Mesendoderm (in vitro differentiated cells): ENCODE measurements at regions not wholly inside any gene's neighbourhood (a gene's known extent, or its start where the extent isn't known, plus 50 kb on each side); places are given as distances from the start of the nearest gene placed in this dataset.

ENCODE experiments used
- DNase-seq: peaks from one replicate; pipeline ENCODE4 v3.0.0; 2013
- H2AK5ac ChIP-seq: 2 replicates; pipeline ENCODE4 v1.6.1; 2013; ENCODE audit warnings: low read length, inconsistent platforms
- H2BK120ac ChIP-seq: 2 replicates; pipeline ENCODE4 v1.6.1; 2013; ENCODE audit warnings: low read depth, mild to moderate bottlenecking, low read length, moderate library complexity, mixed read lengths
- H2BK15ac ChIP-seq: replicated peaks from 2 replicates; pipeline ENCODE4 v1.6.1; 2013; ENCODE audit warnings: low read depth, mild to moderate bottlenecking, moderate library complexity
- H2BK5ac ChIP-seq: 2 replicates; pipeline ENCODE4 v1.6.1; 2013; ENCODE audit warnings: low read length, inconsistent platforms
- H3K18ac ChIP-seq: 2 replicates; pipeline ENCODE4 v1.6.1; 2013; ENCODE audit warnings: mild to moderate bottlenecking, low read length, mixed read lengths
- H3K23ac ChIP-seq: one replicate; pipeline ENCODE4 v1.6.1; 2013; ENCODE audit warnings: low read length
- H3K27ac ChIP-seq: 2 replicates; pipeline ENCODE4 v1.5.1; 2013; ENCODE audit warnings: low read depth, mild to moderate bottlenecking, inconsistent platforms, low read length, moderate library complexity
- H3K27me3 ChIP-seq: 2 replicates; pipeline ENCODE4 v1.6.1; 2013; ENCODE audit warnings: low read length, control low read depth, mild to moderate bottlenecking, inconsistent platforms; ENCODE audit not compliant: insufficient read depth, poor library complexity
- H3K36me3 ChIP-seq: 2 replicates; pipeline ENCODE4 v1.6.1; 2013; ENCODE audit warnings: low read length, inconsistent platforms; ENCODE audit not compliant: control insufficient read depth, insufficient read depth
- H3K4ac ChIP-seq: one replicate; pipeline ENCODE4 v1.6.1; 2013; ENCODE audit warnings: low read depth, mild to moderate bottlenecking, low read length, moderate library complexity
- H3K4me1 ChIP-seq: 2 replicates; pipeline ENCODE4 v1.6.1; 2013; ENCODE audit warnings: low read depth, low read length, inconsistent platforms; ENCODE audit not compliant: control insufficient read depth
- H3K4me2 ChIP-seq: 2 replicates; pipeline ENCODE4 v1.6.1; 2013; ENCODE audit warnings: low read length
- H3K4me3 ChIP-seq: 2 replicates; pipeline ENCODE4 v1.5.1; 2013; ENCODE audit warnings: mild to moderate bottlenecking, low read length
- H3K56ac ChIP-seq: one replicate; pipeline ENCODE4 v1.6.1; 2013; ENCODE audit warnings: low read length
- H3K79me1 ChIP-seq: 2 replicates; pipeline ENCODE4 v1.6.1; 2013; ENCODE audit warnings: low read length, inconsistent platforms
- H3K79me2 ChIP-seq: 2 replicates; pipeline ENCODE4 v1.6.1; 2013; ENCODE audit warnings: mild to moderate bottlenecking, low read length; ENCODE audit not compliant: control insufficient read depth, insufficient read depth
- H3K9ac ChIP-seq: 2 replicates; pipeline ENCODE4 v1.6.1; 2013; ENCODE audit warnings: low read length, inconsistent platforms
- H4K5ac ChIP-seq: one replicate; pipeline ENCODE4 v1.6.1; 2013; ENCODE audit warnings: low read length
- H4K8ac ChIP-seq: one replicate; pipeline ENCODE4 v1.6.1; 2013; ENCODE audit warnings: low read depth, mild to moderate bottlenecking, control low read depth, low read length, moderate library complexity
- WGBS: extraction: QIAGEN DNeasy Blood & Tissue Kit; methylation state at CpG from one replicate; pipeline ENCODE4 v1.1.7; 2013; ENCODE audit warnings: low lambda C conversion rate, missing lambda C conversion rate; ENCODE audit not compliant: insufficient coverage; ENCODE audit errors: extremely low coverage; 5-methylcytosine and 5-hydroxymethylcytosine counted together

DNA sequence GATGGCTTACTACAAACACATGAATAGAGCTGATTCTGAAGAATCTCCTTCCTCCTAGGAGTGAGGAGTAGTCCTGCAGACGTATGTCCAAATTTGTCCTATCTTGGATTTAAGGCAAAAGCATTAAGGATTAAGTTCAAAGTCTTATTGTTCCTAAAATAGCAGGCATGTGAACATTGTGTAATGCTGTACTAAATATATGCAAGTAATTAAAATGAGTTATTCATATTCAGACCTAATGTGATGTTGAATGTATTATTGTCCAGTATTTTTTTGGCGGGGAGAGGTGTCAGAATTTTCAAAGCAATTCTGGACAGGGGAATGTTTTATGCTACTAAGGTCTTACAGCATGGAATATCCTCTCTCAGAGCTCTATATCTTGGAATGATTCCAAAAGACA, 60.7 kb upstream of the STK38L start:
- Histone ChIP-seq H3K79me2 (no peaks in the 10 kb centered on the region), H3K27ac (no peak overlapping the region), H3K4me2 (no peak overlapping the region), H3K79me1 (no peaks in the 10 kb centered on the region), H2BK120ac (no peak overlapping the region), H2AK5ac (no peak overlapping the region), H2BK5ac (no peak overlapping the region), H3K4me1 (peaks cover 3% of the 10 kb centered on the region), H3K56ac (no peak overlapping the region), H3K4me3 (no peak overlapping the region), H4K5ac (no peak overlapping the region), H3K27me3 (no peaks in the 10 kb centered on the region), H3K4ac (no peak overlapping the region), H2BK15ac (no peak overlapping the region), H3K18ac (no peak overlapping the region), H3K9ac (no peak overlapping the region), H3K36me3 (no peaks in the 10 kb centered on the region), H4K8ac (no peak overlapping the region), H3K23ac (no peak overlapping the region)
- no CpG with 5 or more reads among the region's 2 CpGs for WGBS
- no peak for DNase-seq

DNA sequence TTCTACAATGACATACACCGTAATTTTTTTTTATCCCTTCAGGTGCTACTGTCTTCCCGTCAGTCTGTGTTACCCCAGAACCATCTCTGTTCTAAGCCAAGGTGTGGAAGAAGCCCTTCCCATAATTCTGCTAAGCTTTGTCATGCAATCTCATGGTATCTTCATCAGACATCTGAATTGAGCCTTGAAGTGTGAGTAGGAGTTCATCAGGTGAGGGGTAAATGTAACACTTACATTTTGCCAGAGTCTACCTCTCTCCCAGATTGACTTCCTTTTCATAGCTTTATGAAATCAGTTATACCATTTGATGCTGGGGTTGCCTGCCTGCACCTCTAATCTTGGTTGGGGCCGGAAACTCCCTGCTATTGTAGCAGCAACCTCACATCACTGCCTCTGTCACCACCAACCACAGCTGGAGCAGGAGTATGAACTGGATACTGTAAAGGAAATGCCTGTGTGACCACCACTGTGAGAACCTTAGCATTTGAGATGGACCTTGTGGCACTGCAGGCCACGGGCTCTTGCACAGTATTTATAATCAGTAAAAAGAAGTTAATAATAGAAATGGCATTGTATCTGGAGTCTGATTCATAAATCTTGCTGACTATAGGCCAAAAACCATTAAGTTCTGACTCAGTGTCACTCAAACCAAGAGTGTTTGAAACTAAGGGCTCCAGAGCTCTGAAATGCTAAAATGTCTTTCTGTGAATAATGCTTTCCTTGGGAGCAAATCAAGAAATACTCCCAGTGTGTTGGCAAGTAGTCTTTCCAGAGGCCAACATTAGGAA, 58.7 kb upstream of the STK38L start:
- H4K8ac ChIP-seq: no peak overlapping the region

DNA sequence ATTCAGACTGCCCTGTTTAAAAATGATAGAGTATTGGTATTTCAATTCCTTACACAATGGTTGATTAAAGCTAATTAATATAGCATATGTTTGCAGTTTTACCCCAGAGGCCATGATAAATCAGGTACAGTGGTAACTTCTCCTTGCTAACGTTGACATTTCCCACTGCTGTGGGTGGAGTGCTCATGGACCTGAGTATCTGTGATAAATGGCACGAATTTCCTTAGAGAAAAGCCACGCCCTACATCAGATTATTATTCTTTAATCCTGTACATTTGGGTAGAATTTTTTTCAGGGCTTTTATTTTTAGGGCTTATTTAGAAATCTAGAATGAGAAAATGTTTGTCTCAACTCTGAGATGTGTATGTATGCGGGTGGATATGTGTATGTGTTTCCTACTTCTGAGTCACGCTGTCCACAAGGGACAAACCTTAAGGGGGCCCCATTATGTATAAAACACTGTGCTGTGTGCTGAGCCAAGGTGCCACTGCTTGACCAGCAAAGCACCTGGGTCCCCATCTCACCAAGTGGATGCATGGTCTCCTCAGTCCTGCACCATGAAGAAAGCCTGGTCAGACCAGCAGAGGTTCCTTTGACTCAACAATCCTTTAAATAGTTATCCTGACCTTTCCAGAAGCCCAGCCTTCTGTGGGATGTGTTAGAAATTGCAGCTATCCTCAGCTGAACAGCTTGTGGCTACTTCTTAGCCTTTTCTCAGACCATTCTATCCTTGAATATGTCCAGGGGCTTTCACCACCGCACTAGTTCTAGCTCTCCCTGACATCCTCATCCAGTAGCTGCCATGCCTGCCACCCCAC, 57.9 kb upstream of the STK38L start:
- Histone ChIP-seq H3K4me1 (no peaks in the 10 kb centered on the region), H3K56ac (no peak overlapping the region), H3K23ac (no peak overlapping the region), H2AK5ac (no peak overlapping the region), H3K4me3 (no peak overlapping the region), H3K4ac (no peak overlapping the region), H3K27ac (no peak overlapping the region), H3K4me2 (no peak overlapping the region), H2BK15ac (no peak overlapping the region), H2BK120ac (no peak overlapping the region), H4K5ac (no peak overlapping the region), H4K8ac (no peak overlapping the region), H3K18ac (no peak overlapping the region), H3K27me3 (no peaks in the 10 kb centered on the region), H3K36me3 (no peaks in the 10 kb centered on the region), H3K79me1 (no peaks in the 10 kb centered on the region), H3K9ac (no peak overlapping the region), H2BK5ac (no peak overlapping the region), H3K79me2 (no peaks in the 10 kb centered on the region)
- no peak for DNase-seq
- WGBS: no CpG with 5 or more reads among the region's 6 CpGs

More for the DNA sequence above, 58.7 kb upstream of the STK38L start:
- no peaks in the 10 kb centered on the region for H3K36me3 ChIP-seq
- H4K5ac ChIP-seq: no peak overlapping the region
- H3K9ac ChIP-seq: no peak overlapping the region
- no peak for DNase-seq
- H3K4me2 ChIP-seq: no peak overlapping the region
- H3K27ac ChIP-seq: no peak overlapping the region
- H2BK120ac ChIP-seq: no peak overlapping the region
- H3K4ac ChIP-seq: no peak overlapping the region
- no peaks in the 10 kb centered on the region for H3K79me2 ChIP-seq
- no peaks in the 10 kb centered on the region for H3K27me3 ChIP-seq
- no peak overlapping the region for H3K18ac ChIP-seq
- no CpG with 5 or more reads among the region's 4 CpGs for WGBS
- no peaks in the 10 kb centered on the region for H3K4me1 ChIP-seq
- no peaks in the 10 kb centered on the region for H3K79me1 ChIP-seq
- no peak overlapping the region for H3K4me3 ChIP-seq
- H2AK5ac ChIP-seq: no peak overlapping the region
- no peak overlapping the region for H3K56ac ChIP-seq
- no peak overlapping the region for H2BK15ac ChIP-seq
- H3K23ac ChIP-seq: no peak overlapping the region
- no peak overlapping the region for H2BK5ac ChIP-seq

- Histone ChIP-seq H3K4me1 (no peaks in the 10 kb centered on the region), H3K79me2 (no peaks in the 10 kb centered on the region), H3K9ac (no peak overlapping the region), H2BK5ac (no peak overlapping the region), H2BK120ac (no peak overlapping the region), H2BK15ac (no peak overlapping the region), H3K23ac (no peak overlapping the region), H3K18ac (no peak overlapping the region), H3K27ac (no peak overlapping the region), H3K56ac (no peak overlapping the region), H4K8ac (no peak overlapping the region), H3K4ac (no peak overlapping the region), H4K5ac (no peak overlapping the region), H3K4me2 (no peak overlapping the region), H3K4me3 (no peak overlapping the region), H2AK5ac (no peak overlapping the region), H3K79me1 (no peaks in the 10 kb centered on the region), H3K36me3 (no peaks in the 10 kb centered on the region), H3K27me3 (no peaks in the 10 kb centered on the region)
- no peak for DNase-seq
- WGBS: no CpG with 5 or more reads among the region's 7 CpGs
Observed at GRCh38 chr12:27187697-27188096, 56.4 kb upstream of the STK38L start.

DNA sequence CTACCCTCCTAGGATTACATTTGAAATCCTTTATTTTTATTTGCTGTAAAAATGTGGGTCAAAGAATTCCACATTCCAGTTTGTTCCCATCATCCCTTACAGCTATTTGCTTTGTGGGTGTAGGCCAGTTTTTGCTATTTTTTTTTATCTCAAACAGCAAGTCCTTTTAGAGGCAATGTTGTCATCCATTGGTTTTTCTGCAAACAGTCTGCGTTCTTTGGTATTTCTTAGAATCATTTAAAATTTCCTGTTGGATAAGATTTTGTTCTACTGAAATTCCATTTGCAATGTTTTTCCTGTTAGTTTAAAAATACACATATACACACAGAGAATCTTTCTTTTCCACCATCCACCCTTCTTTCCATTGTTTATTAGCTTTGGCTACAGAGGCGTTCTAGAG, 53.3 kb upstream of the STK38L start:
- Histone ChIP-seq H2BK120ac (no peak overlapping the region), H3K27ac (no peak overlapping the region), H3K4me2 (no peak overlapping the region), H2BK15ac (no peak overlapping the region), H3K56ac (no peak overlapping the region), H3K23ac (no peak overlapping the region), H3K79me2 (no peaks in the 10 kb centered on the region), H3K4me1 (no peaks in the 10 kb centered on the region), H3K4me3 (no peak overlapping the region), H4K8ac (no peak overlapping the region), H3K18ac (no peak overlapping the region), H4K5ac (no peak overlapping the region), H3K79me1 (no peaks in the 10 kb centered on the region), H3K4ac (no peak overlapping the region), H3K9ac (no peak overlapping the region), H3K36me3 (no peaks in the 10 kb centered on the region), H2BK5ac (no peak overlapping the region), H3K27me3 (no peaks in the 10 kb centered on the region), H2AK5ac (no peak overlapping the region)
- no CpG with 5 or more reads among the region's 2 CpGs for WGBS
- no peak for DNase-seq
